ENCODE measurements at regions not wholly inside any gene's neighbourhood (a gene's known extent, or its start where the extent isn't known, plus 50 kb on each side); places are given as distances from the start of the nearest gene placed in this dataset.

GRCh38 chr6:22053391-22053997 lies 243.3 kb downstream of the PRL start:
- TF ChIP-seq POLR2A (IDR thresholded peaks at IDR 0.05) (no peak), EP300 (IDR thresholded peaks at IDR 0.05) (no peak), POLR2AphosphoS5 (IDR thresholded peaks at IDR 0.05) (no peak)
- TF ChIP-seq, protein P1, sequence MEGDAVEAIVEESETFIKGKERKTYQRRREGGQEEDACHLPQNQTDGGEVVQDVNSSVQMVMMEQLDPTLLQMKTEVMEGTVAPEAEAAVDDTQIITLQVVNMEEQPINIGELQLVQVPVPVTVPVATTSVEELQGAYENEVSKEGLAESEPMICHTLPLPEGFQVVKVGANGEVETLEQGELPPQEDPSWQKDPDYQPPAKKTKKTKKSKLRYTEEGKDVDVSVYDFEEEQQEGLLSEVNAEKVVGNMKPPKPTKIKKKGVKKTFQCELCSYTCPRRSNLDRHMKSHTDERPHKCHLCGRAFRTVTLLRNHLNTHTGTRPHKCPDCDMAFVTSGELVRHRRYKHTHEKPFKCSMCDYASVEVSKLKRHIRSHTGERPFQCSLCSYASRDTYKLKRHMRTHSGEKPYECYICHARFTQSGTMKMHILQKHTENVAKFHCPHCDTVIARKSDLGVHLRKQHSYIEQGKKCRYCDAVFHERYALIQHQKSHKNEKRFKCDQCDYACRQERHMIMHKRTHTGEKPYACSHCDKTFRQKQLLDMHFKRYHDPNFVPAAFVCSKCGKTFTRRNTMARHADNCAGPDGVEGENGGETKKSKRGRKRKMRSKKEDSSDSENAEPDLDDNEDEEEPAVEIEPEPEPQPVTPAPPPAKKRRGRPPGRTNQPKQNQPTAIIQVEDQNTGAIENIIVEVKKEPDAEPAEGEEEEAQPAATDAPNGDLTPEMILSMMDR (IDR thresholded peaks at IDR 0.05), result no peak

Data from suprapubic skin (tissue), 4 donors.